OCI-LY7 (cell line): ENCODE measurements at regions not wholly inside any gene's neighbourhood (a gene's known extent, or its start where the extent isn't known, plus 50 kb on each side); places are given as distances from the start of the nearest gene placed in this dataset.

Source experiments
- CTCF ChIP-seq: fragments of 200-600 bp; sonication (generic); conservative IDR thresholded peaks from 2 replicates; pipeline ENCODE4 v1.5.1; 2014; ENCODE audit warnings: mild to moderate bottlenecking, antibody characterized with exemption, low read length, moderate library complexity, mixed read lengths
- EZH2phosphoT487 ChIP-seq: fragments of 200-600 bp; sonication (generic); IDR thresholded peaks from 2 replicates; pipeline ENCODE4 v1.6.1; 2018; ENCODE audit warnings: low read depth, borderline replicate concordance, mild to moderate bottlenecking, mixed run types, antibody characterized with exemption, low read length, moderate library complexity, mixed read lengths

GRCh38 chr3:88291486-88291885, 141.7 kb downstream of the C3orf38 start:
- TF ChIP-seq CTCF (no peak), EZH2phosphoT487 (no peak)
